ENCODE measurements at regions not wholly inside any gene's neighbourhood (a gene's known extent, or its start where the extent isn't known, plus 50 kb on each side); places are given as distances from the start of the nearest gene placed in this dataset.

DNA sequence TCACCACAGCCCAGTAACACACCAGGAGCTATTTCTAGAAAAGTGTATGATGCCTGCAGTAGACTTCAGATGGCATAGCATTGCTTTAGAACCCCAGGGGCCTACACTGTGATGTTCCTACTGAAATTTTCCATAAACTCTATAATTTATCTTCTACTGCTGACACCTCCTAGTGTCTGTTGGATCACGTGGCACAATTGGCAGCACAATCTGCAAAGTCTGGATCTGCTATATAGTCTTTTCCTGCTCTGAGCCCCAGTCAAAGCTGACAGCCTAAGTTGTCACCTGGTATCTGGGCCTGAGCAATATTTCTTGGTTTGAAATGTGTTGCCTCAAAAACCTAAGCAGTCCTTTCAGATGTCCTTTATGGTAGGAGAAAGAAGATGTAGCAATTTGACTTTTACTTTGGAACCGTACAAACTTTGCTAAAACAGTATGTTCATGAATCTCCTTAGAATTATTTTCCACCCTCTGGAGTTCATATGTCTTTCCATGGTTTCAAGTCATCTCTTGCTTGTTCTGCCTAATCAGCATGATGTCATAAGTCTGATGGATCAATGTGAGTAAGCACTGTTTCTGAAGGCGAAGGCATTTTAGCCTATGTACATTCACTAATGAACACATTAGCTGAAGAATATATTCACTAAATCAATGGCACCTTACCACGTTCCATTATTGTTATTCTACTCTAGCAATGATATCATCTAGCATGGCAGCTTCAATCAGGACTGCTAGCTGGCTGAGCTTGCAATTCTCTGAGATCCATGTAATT lies 536.5 kb upstream of the NBEA start:
- no peak overlapping the region for H3K4me3 ChIP-seq (replicated peaks in 1 of 2; ENCODE audit: low read depth in 1 of 2, low read length in 2 of 2)
- no peaks in the 10 kb centered on the region for H3K9me2 ChIP-seq (ENCODE audit: insufficient read depth)
- TF ChIP-seq FOSL1 (IDR thresholded peaks at IDR 0.05; ENCODE audit: low read depth) = no peak
- TF ChIP-seq ZNF274 (IDR thresholded peaks at IDR 0.05; ENCODE audit: low read depth, low read length) = no peak
- no peak for TF ChIP-seq EGR1 (IDR thresholded peaks at IDR 0.05; ENCODE audit: low read depth)
- TF ChIP-seq TCF7L2 (IDR thresholded peaks at IDR 0.05; ENCODE audit: borderline replicate concordance, extremely low read depth, insufficient read depth, insufficient read length) = no peak
- TF ChIP-seq EZH2phosphoT487 (IDR thresholded peaks at IDR 0.05; ENCODE audit: borderline replicate concordance) = no peak
- TF ChIP-seq, protein P1, sequence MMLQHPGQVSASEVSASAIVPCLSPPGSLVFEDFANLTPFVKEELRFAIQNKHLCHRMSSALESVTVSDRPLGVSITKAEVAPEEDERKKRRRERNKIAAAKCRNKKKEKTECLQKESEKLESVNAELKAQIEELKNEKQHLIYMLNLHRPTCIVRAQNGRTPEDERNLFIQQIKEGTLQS (IDR thresholded peaks at IDR 0.05) = no peak
- TF ChIP-seq SP1 (IDR thresholded peaks at IDR 0.05; ENCODE audit: low read depth) = no peak
- no peak for TF ChIP-seq POLR2AphosphoS5 (IDR thresholded peaks at IDR 0.05; ENCODE audit: low read depth, low read length)
- no peaks in the 10 kb centered on the region for H3K9me3 ChIP-seq (ENCODE audit: control insufficient read depth in 1 of 2, insufficient read depth in 1 of 2, low read depth in 1 of 2, low read length in 2 of 2)
- H3K27ac ChIP-seq (ENCODE audit: low read depth, low read length) = no peak overlapping the region
- no peak overlapping the region for H3K4me2 ChIP-seq (ENCODE audit: low read length)
- ChIA-PET RAD21 (ENCODE audit: low non-redundant PET in 1 of 2, low total read pairs in 2 of 2, uncharacterized antibody in 2 of 2, unreplicated experiment in 2 of 2) (no interaction called here), POLR2A (no interaction called here), CTCF (no interaction called here)
- no peak for ATAC-seq
- H3K36me3 ChIP-seq (ENCODE audit: control insufficient read depth in 1 of 2, insufficient read depth in 2 of 2, low read length in 2 of 2) = no peaks in the 10 kb centered on the region
- no peaks in the 10 kb centered on the region for H3K27me3 ChIP-seq (ENCODE audit: insufficient read depth, low read length)
- no peaks in the 10 kb centered on the region for H4K20me1 ChIP-seq (ENCODE audit: insufficient read depth)
- no peak overlapping the region for H3K9ac ChIP-seq (ENCODE audit: low read length)
- H3K4me1 ChIP-seq (ENCODE audit: control insufficient read depth in 1 of 2, insufficient read depth in 2 of 2, low read length in 2 of 2) = no peaks in the 10 kb centered on the region
- H3K79me2 ChIP-seq (ENCODE audit: insufficient read depth, low read length) = no peaks in the 10 kb centered on the region
- no peak overlapping the region for H2AFZ ChIP-seq (ENCODE audit: low read depth, low read length, poor library complexity, severe bottlenecking)
- intact Hi-C loops (cut with micrococcal nuclease) = no loop called here
- no TSS peak for BruUV-seq (replicated peaks)
- DNase-seq (ENCODE audit: low read depth, low spot score) = no peak

DNA sequence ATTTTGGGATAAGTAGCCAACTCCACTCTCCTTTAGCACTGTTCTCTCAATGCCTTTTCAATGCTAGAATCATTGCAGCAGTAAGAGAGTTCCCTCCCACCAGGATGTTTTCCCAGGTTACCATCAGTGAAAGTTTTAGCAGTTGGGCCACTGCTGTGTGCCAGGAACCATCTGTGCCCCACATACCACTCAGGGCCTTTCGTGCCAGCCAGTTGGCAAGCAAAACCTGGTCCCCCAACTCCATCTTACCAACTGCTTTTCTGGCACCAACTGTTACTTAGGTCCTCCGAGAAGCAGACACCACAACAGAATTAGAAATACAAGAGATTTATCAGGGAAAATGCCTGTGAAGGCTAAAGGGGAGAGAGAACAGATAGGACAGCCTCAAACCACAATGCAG lies 533.4 kb upstream of the NBEA start:
- Histone ChIP-seq H3K27me3 (ENCODE audit: insufficient read depth, low read length) (no peaks in the 10 kb centered on the region), H3K9ac (ENCODE audit: low read length) (no peak overlapping the region), H3K79me2 (ENCODE audit: insufficient read depth, low read length) (no peaks in the 10 kb centered on the region), H4K20me1 (ENCODE audit: insufficient read depth) (no peaks in the 10 kb centered on the region), H3K9me2 (ENCODE audit: insufficient read depth) (no peaks in the 10 kb centered on the region), H3K4me2 (ENCODE audit: low read length) (no peak overlapping the region), H3K36me3 (ENCODE audit: control insufficient read depth in 1 of 2, insufficient read depth in 2 of 2, low read length in 2 of 2) (no peaks in the 10 kb centered on the region), H3K9me3 (ENCODE audit: control insufficient read depth in 1 of 2, insufficient read depth in 1 of 2, low read depth in 1 of 2, low read length in 2 of 2) (no peaks in the 10 kb centered on the region), H3K4me1 (ENCODE audit: control insufficient read depth in 1 of 2, insufficient read depth in 2 of 2, low read length in 2 of 2) (no peaks in the 10 kb centered on the region), H3K27ac (ENCODE audit: low read depth, low read length) (no peak overlapping the region), H3K4me3 (replicated peaks in 1 of 2; ENCODE audit: low read depth in 1 of 2, low read length in 2 of 2) (no peak overlapping the region), H2AFZ (ENCODE audit: low read depth, low read length, poor library complexity, severe bottlenecking) (no peak overlapping the region)
- ChIA-PET CTCF (no interaction called here), POLR2A (no interaction called here), RAD21 (ENCODE audit: low non-redundant PET in 1 of 2, low total read pairs in 2 of 2, uncharacterized antibody in 2 of 2, unreplicated experiment in 2 of 2) (no interaction called here)
- DNase-seq (ENCODE audit: low read depth, low spot score) (no peak), ATAC-seq (no peak)
- BruUV-seq (replicated peaks) = no TSS peak
- intact Hi-C loops (cut with micrococcal nuclease) = no loop called here
- TF ChIP-seq TCF7L2 (IDR thresholded peaks at IDR 0.05; ENCODE audit: borderline replicate concordance, extremely low read depth, insufficient read depth, insufficient read length) (no peak), SIN3A (IDR thresholded peaks at IDR 0.05; ENCODE audit: low read depth) (no peak), ZFX (IDR thresholded peaks at IDR 0.05) (no peak), JUND (IDR thresholded peaks at IDR 0.05) (no peak), EZH2phosphoT487 (IDR thresholded peaks at IDR 0.05; ENCODE audit: borderline replicate concordance) (no peak), FOSL1 (IDR thresholded peaks at IDR 0.05; ENCODE audit: low read depth) (no peak)
